ENCODE measurements at regions not wholly inside any gene's neighbourhood (a gene's known extent, or its start where the extent isn't known, plus 50 kb on each side); places are given as distances from the start of the nearest gene placed in this dataset.
"Not testable (repeated sequence)": the region's sequence is repeated elsewhere in the genome, so short reads cannot be mapped to it uniquely, and the experiment has no call there.

- in situ Hi-C loops (cut with MboI; ENCODE audit: low sequenced_read_pairs): not testable (repeated sequence)
Observed at GRCh38 chr11:92465410-92465809, 240.8 kb downstream of the FAT3 start.

- in situ Hi-C loops (cut with MboI; ENCODE audit: low sequenced_read_pairs): no loop called here
Observed at GRCh38 chr11:92473736-92474135, 249.1 kb downstream of the FAT3 start.

- in situ Hi-C loops (cut with MboI; ENCODE audit: low sequenced_read_pairs): no loop called here
Observed at GRCh38 chr11:92475316-92475715, 250.7 kb downstream of the FAT3 start.

- in situ Hi-C loops (cut with MboI; ENCODE audit: low sequenced_read_pairs): no loop called here
Observed at GRCh38 chr11:92475819-92476218, 251.2 kb downstream of the FAT3 start.

- in situ Hi-C loops (cut with MboI; ENCODE audit: low sequenced_read_pairs): no loop called here
Observed at GRCh38 chr11:92477686-92478085, 253.1 kb downstream of the FAT3 start.

- in situ Hi-C loops (cut with MboI; ENCODE audit: low sequenced_read_pairs): no loop called here
Observed at GRCh38 chr11:92480499-92480898, 255.9 kb downstream of the FAT3 start.

DNA sequence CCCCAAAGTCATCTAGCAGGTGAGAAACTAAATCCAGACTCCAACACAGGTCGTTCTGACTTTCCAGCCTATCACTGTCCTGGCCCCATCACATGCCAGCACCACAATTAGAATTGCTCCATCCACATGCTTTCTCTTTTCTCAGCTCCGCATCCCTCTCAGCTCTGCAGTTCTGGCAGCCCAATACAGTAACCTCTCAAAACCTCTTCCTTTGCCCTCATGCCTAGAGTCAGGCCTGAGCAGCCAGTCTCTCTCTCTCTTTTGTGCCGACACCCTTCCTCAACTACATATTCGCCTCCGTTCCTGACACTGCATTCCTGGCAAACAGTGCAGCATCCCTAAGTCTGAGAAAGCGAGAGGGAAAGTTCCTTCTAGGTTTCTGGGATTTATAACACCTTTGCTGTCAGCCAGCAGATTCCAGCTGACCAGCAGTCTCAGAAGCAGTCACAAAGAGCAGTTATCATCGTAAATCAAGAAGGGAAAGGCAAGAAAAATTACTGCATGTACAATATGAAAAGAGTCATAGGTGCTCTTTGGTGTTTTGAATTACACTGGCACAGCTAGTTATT is 258.0 kb downstream of the FAT3 start:
- in situ Hi-C loops (cut with MboI; ENCODE audit: low sequenced_read_pairs): no loop called here

DNA sequence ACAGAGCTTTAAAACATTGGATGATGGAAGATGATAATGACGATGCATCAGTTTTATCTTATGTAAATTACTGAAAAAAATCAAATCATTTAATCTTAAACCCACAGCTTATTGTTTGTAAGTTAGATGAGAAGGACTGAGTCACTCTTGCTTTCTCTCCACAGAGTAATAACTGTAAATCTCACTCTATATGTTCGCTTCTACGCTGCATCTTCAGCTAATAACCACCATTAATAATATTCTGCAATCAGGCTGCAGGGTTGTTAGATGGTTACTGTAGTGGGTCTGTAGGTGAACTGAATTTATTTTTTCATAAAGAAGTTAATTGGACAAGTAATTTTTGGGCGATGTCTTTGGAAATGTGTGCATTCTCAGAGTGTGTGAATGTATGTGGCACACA is 260.0 kb downstream of the FAT3 start:
- in situ Hi-C loops (cut with MboI; ENCODE audit: low sequenced_read_pairs): no loop called here

- in situ Hi-C loops (cut with MboI; ENCODE audit: low sequenced_read_pairs): no loop called here
Observed at GRCh38 chr11:92489826-92490399, 265.3 kb downstream of the FAT3 start.

DNA sequence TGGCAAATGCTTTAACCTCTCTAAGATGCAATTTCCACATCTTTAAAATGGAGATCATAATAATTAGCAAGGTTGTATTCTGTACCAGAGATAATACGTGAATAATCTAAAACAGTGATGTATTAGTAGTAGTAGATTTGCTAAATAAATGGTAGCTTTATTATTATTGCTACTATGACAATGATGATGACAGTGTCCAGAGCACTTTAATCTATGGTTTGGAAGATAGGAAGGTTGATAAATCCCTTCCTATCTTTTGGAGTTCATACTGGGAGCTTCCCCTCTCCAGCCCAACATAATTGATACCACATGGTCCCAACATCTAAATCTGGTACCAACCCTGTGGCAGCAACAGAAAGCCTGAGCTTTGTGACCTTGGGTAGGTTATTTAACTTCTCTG is 267.8 kb downstream of the FAT3 start:
- in situ Hi-C loops (cut with MboI; ENCODE audit: low sequenced_read_pairs): no loop called here

GRCh38 chr11:92495107-92495793 is 270.6 kb downstream of the FAT3 start:
- in situ Hi-C loops (cut with MboI; ENCODE audit: low sequenced_read_pairs): no loop called here

DNA sequence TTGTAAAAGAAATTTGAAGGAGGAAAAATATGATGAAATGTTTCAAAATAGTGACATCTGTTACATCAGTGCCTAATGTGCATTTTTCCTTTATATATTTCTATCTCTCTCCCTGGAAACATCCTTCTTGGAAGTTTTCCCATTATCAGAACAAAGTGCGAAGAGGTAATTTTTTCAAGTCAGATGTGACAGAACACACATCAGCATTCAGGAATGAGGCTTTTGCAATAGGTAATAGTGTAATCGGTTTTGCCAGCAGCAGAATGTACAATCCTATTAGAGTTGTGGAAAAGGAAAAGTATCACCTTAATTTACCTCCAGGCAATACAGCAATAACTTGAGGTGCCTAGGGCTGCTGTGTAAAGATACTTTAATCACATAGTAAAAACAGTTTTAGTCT is 275.8 kb downstream of the FAT3 start:
- in situ Hi-C loops (cut with MboI; ENCODE audit: low sequenced_read_pairs): no loop called here

DNA sequence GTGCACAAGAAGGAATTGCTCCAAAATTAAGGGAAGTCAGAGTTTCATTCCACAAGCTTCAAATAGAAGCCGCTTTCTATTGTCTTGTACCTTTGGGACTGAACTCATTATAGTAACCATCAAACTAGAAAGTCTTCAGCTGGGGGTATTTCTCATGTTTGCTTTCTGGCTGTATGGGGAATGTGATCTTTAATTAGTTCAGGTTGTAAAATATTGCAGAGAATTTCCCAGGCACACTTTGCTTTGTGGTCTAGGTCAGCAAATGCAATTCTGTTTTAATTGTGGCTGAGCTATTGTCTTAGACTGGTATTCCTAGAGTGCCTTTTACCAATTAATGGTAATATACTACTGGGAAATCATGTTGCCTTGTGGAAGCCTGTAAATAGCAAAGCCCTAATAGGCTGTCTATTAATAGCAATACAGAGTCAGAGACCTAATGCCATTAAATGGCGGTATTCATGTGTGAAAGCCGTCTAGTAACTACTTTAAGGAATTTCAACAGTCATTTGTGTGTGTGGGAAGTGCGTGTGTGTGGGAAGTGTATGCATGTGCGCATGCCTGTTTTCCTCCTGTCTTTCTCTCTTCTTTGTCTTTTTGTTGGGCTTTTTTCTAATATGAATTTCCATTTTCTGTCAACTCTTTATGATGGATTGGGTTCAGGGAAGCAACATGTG is 276.6 kb downstream of the FAT3 start:
- in situ Hi-C loops (cut with MboI; ENCODE audit: low sequenced_read_pairs): no loop called here

GRCh38 chr11:92504004-92504403 is 279.4 kb downstream of the FAT3 start:
- in situ Hi-C loops (cut with MboI; ENCODE audit: low sequenced_read_pairs): no loop called here

DNA sequence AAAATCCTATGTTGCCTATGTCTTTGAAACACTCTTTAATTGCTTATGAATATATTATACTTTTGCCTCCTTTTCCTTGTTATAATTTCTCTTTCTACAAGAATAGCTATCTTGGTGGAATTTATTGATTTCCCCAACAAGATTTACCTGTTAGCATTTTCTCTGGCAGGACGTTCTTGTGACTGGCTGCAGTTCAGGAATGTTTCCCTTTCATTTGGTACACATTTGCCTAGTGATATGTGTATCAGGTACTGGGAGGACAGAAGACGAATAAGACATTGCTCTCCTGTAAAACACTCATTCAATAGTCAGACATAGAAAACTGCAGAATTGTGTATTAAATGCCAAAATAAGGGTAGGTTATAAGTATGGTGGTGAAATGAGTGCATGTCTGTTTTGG is 279.9 kb downstream of the FAT3 start:
- in situ Hi-C loops (cut with MboI; ENCODE audit: low sequenced_read_pairs): no loop called here

GRCh38 chr11:92505689-92506088 is 281.1 kb downstream of the FAT3 start:
- in situ Hi-C loops (cut with MboI; ENCODE audit: low sequenced_read_pairs): no loop called here

GRCh38 chr11:92506809-92507336 is 282.3 kb downstream of the FAT3 start:
- in situ Hi-C loops (cut with MboI; ENCODE audit: low sequenced_read_pairs): no loop called here

DNA sequence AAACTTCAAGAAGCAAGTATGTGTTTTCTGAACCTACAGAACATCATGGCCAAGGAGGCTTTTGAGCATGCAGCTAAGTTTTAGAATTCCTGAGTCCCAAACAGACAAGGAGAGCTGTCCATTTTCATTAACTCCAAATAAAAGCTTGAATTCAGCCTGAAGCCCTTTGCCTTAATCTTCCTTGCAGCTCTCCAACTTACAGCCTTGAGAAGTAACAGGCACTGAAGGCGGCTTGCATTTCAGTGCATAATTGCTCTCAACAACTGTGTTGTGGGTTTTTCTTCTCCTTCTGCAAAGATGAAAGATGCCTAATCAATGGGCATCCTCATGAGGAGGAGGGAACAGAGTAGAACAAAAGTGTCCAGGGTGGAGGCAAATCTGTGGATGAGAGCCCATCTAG is 286.0 kb downstream of the FAT3 start:
- in situ Hi-C loops (cut with MboI; ENCODE audit: low sequenced_read_pairs): no loop called here

GRCh38 chr11:92511522-92512203 is 287.0 kb downstream of the FAT3 start:
- in situ Hi-C loops (cut with MboI; ENCODE audit: low sequenced_read_pairs): no loop called here

DNA sequence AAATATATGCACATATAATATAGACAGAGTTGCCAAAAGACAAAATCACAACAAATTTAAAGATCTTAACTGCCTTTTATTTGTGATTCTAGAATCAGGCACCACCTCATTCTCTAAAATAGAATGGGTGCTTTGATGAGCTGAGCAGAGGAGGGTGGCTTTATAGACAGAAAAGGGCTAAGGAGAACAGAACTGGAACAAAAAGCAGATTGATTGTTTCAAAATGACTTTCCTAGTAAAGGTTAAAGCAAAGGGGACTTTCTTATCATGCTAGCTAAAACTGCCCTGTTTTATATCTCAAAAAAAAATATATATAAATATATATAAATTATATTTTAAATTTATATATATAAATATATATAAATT is 287.6 kb downstream of the FAT3 start:
- in situ Hi-C loops (cut with MboI; ENCODE audit: low sequenced_read_pairs): no loop called here

GRCh38 chr11:92523611-92524010 is 299.0 kb downstream of the FAT3 start:
- in situ Hi-C loops (cut with MboI; ENCODE audit: low sequenced_read_pairs): no loop called here

All from HL-60/S4 treated with phorbol 12-myristate 13-acetate at 8.2 ng/mL for 4 days and 3 days (cell line).